GM12878 (cell line): ENCODE measurements at regions not wholly inside any gene's neighbourhood (a gene's known extent, or its start where the extent isn't known, plus 50 kb on each side); places are given as distances from the start of the nearest gene placed in this dataset.

Source experiments
- ATF2 ChIP-seq: IDR thresholded peaks from 2 replicates; pipeline ENCODE4 v1.6.1; 2012; ENCODE audit warnings: low read length, inconsistent platforms
- CHD1 ChIP-seq: IDR thresholded peaks from 2 replicates; pipeline ENCODE4 v1.6.1; 2012; ENCODE audit warnings: low read depth, low read length, improper control_type of control experiment
- CHD4 ChIP-seq: fragments of 200-600 bp; sonication (generic); IDR thresholded peaks from 2 replicates; pipeline ENCODE4 v1.6.1; 2016; ENCODE audit warnings: mild to moderate bottlenecking
- E2F4 ChIP-seq: IDR thresholded peaks from 2 replicates; pipeline ENCODE4 v1.6.1; 2012; ENCODE audit warnings: low read depth, low read length, improper control_type of control experiment
- EED ChIP-seq: sonication (generic); IDR thresholded peaks from 2 replicates; pipeline ENCODE4 v1.6.1; 2016; ENCODE audit warnings: antibody characterized with exemption, low read depth
- MTA2 ChIP-seq: fragments of 450-650 bp; IDR thresholded peaks from 2 replicates; pipeline ENCODE4 v1.6.1; 2016; ENCODE audit warnings: low read depth, mild to moderate bottlenecking, moderate library complexity
- NBN ChIP-seq: fragments of 450-650 bp; IDR thresholded peaks from 2 replicates; pipeline ENCODE4 v1.6.1; 2016
- PBX3 ChIP-seq: IDR thresholded peaks from 2 replicates; pipeline ENCODE4 v1.6.1; 2011; ENCODE audit warnings: mild to moderate bottlenecking, low read depth, low read length, moderate library complexity; ENCODE audit not compliant: insufficient replicate concordance
- RAD51 ChIP-seq: fragments of 450-650 bp; IDR thresholded peaks from 2 replicates; pipeline ENCODE4 v1.6.1; 2016; ENCODE audit warnings: moderate library complexity, mild to moderate bottlenecking, inconsistent platforms
- RB1 ChIP-seq: fragments of 450-650 bp; formaldehyde crosslinking; IDR thresholded peaks from 2 replicates; pipeline ENCODE4 v1.6.1; 2017; ENCODE audit warnings: mild to moderate bottlenecking, borderline replicate concordance
- RBBP5 ChIP-seq: fragments of 200-600 bp; sonication (generic); conservative IDR thresholded peaks from 2 replicates; pipeline ENCODE4 v1.6.1; 2016
- RELB ChIP-seq: fragments of 450-650 bp; IDR thresholded peaks from 2 replicates; pipeline ENCODE4 v1.6.1; 2017; ENCODE audit warnings: low read depth, mild to moderate bottlenecking, moderate library complexity
- RFX5 ChIP-seq: IDR thresholded peaks from 2 replicates; pipeline ENCODE4 v1.6.1; 2011; ENCODE audit warnings: low read depth, low read length, improper control_type of control experiment
- RUNX3 ChIP-seq: IDR thresholded peaks from 2 replicates; pipeline ENCODE4 v1.6.1; 2012; ENCODE audit warnings: low read length, inconsistent platforms
- SMARCA5 ChIP-seq: fragments of 450-650 bp; IDR thresholded peaks from 2 replicates; pipeline ENCODE4 v1.6.1; 2017; ENCODE audit warnings: mild to moderate bottlenecking
- SMC3 ChIP-seq: IDR thresholded peaks from 2 replicates; pipeline ENCODE4 v1.6.1; 2011; ENCODE audit warnings: low read length, improper control_type of control experiment, borderline replicate concordance
- SPI1 ChIP-seq: IDR thresholded peaks from 2 replicates; pipeline ENCODE4 v1.6.1; 2011; ENCODE audit warnings: low read depth, mild to moderate bottlenecking, low read length, moderate library complexity, borderline replicate concordance; ENCODE audit not compliant: insufficient read depth
- ZSCAN29 ChIP-seq: fragments of 450-650 bp; IDR thresholded peaks from 2 replicates; pipeline ENCODE4 v1.6.1; 2017; ENCODE audit warnings: mild to moderate bottlenecking, moderate library complexity
- TF ChIP-seq, protein P1 (sequence below): IDR thresholded peaks from 2 replicates; pipeline ENCODE4 v1.6.1; 2011; ENCODE audit warnings: borderline replicate concordance, low read depth, mild to moderate bottlenecking, moderate library complexity, mixed read lengths, low read length; ENCODE audit not compliant: insufficient read depth; ENCODE audit errors: extremely low read length
- TF ChIP-seq, protein P2 (sequence below): fragments of 450-650 bp; formaldehyde crosslinking; IDR thresholded peaks from 2 replicates; pipeline ENCODE4 v1.4.0; 2022; ENCODE audit warnings: mild to moderate bottlenecking, moderate library complexity

DNA sequence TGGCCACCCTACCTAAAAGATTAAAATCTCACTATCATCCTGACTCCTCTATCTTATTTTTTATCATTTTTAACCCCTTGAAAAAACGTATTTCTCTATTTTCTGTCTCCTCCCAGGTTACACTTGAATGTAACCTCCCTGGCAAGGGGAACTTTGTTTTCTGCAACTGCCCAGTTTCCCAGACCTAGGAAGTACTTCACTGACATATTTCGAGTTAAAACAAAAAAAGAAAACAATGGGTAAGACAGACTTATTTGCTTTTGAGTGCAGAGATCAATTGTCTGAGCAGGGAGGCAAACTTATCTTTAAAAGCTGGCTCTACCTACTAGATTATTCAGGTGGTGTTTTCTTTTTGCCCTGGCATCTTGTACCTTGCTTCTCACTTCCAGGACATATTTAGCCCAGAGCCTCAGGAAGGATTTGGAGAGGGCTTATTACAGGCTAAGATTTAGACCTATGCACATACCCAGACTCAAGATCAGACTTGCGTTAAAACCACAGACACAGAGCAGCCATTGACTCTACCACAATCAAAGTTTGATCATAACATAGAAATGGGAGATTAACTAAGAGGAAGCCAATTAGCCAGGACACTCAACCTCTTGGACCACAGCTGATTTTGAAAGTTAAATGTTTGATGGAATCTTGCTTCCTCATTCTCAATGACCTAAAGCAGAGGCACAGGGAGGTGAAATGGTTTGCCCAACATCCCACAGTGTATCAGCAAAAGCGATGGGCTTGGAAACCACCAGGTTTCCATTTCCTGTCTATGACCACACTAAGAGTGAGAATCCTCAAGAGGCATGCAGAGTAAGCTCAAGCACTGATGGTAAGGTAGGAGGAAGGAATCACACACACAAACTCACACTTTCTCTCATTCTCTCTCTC, 169.5 kb upstream of the THBS1 start (continued):
- TF ChIP-seq PBX3 (no peak), MTA2 (peak; percentile 74; the same call in 1 of the 2 replicates), CHD4 (no peak), SMARCA5 (no peak), RUNX3 (peak; percentile 91), RAD51 (no peak), EED (peak; percentile 46; the same call in 1 of the 2 replicates), RFX5 (no peak), RB1 (no peak), ATF2 (no peak; the same call in 1 of the 2 replicates), ZSCAN29 (no peak), CHD1 (no peak), SMC3 (no peak), E2F4 (no peak), SPI1 (peak; percentile 51), RELB (peak; percentile 60; the same call in 1 of the 2 replicates), NBN (peak; percentile 29; the same call in 1 of the 2 replicates), RBBP5 (no peak)
- TF ChIP-seq, protein P1, sequence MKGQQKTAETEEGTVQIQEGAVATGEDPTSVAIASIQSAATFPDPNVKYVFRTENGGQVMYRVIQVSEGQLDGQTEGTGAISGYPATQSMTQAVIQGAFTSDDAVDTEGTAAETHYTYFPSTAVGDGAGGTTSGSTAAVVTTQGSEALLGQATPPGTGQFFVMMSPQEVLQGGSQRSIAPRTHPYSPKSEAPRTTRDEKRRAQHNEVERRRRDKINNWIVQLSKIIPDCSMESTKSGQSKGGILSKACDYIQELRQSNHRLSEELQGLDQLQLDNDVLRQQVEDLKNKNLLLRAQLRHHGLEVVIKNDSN = no peak
- TF ChIP-seq, protein P2, sequence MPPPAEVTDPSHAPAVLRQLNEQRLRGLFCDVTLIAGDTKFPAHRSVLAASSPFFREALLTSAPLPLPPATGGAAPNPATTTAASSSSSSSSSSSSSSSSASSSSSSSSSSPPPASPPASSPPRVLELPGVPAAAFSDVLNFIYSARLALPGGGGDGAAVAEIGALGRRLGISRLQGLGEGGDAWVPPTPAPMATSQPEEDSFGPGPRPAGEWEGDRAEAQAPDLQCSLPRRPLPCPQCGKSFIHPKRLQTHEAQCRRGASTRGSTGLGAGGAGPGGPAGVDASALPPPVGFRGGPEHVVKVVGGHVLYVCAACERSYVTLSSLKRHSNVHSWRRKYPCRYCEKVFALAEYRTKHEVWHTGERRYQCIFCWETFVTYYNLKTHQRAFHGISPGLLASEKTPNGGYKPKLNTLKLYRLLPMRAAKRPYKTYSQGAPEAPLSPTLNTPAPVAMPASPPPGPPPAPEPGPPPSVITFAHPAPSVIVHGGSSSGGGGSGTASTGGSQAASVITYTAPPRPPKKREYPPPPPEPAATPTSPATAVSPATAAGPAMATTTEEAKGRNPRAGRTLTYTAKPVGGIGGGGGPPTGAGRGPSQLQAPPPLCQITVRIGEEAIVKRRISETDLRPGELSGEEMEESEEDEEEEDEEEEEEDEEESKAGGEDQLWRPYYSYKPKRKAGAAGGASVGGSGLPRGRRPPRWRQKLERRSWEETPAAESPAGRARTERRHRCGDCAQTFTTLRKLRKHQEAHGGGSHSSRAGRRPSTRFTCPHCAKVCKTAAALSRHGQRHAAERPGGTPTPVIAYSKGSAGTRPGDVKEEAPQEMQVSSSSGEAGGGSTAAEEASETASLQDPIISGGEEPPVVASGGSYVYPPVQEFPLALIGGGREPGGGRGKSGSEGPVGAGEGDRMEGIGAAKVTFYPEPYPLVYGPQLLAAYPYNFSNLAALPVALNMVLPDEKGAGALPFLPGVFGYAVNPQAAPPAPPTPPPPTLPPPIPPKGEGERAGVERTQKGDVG (CRISPR knock-in tag) = no peak
